HCT116 (cell line): ENCODE measurements at regions not wholly inside any gene's neighbourhood (a gene's known extent, or its start where the extent isn't known, plus 50 kb on each side); places are given as distances from the start of the nearest gene placed in this dataset.

ENCODE experiments used
- ATAC-seq: fragments of 200-7000 bp; cut with Tn5 transposase; 2 replicates; pipeline ENCODE4 v1.9.1; 2020; ENCODE audit warnings: mild to moderate bottlenecking, moderate library complexity
- BruUV-seq: library from RNA; stranded (reverse); fragments of 400-500 nt; replicated peaks from 2 replicates; lab custom pipeline; 2021; lab: Mats Ljungman, UMichigan
- CTCF ChIA-PET: fragments of 300-600 bp; sonication (Branson Sonifier 250); formaldehyde crosslinking; loops from one replicate; lab custom pipeline; 2021; ENCODE audit warnings: antibody characterized with exemption; lab: Charles Lee
- POLR2A ChIA-PET: fragments of 300-600, 350-600 bp; sonication (Branson Sonifier 250); formaldehyde crosslinking; loops from one replicate; lab custom pipeline; 2021; ENCODE audit warnings: antibody characterized with exemption; lab: Charles Lee
- RAD21 ChIA-PET, 2 experiments: fragments of 300-600 bp; sonication (Branson Sonifier 250); formaldehyde crosslinking; loops; one replicate each; lab custom pipeline; 2023; ENCODE audit warnings: low total read pairs in 2 of 2; ENCODE audit not compliant: uncharacterized antibody in 2 of 2, unreplicated experiment in 2 of 2, low non-redundant PET in 1 of 2; lab: Charles Lee
- DNase-seq: peaks from one replicate; pipeline ENCODE4 v3.0.0-alpha.2; 2010; ENCODE audit warnings: low read depth, low spot score
- H2AFZ ChIP-seq: fragments of 200-600 bp; shearing (Covaris generic), sonication (generic); 2 replicates; pipeline ENCODE4 v1.6.1; 2017; ENCODE audit warnings: low read depth, mixed run types, mixed read lengths, antibody characterized with exemption, low read length; ENCODE audit not compliant: poor library complexity, severe bottlenecking
- H3K27ac ChIP-seq: 2 replicates; pipeline ENCODE4 v1.5.1; 2012; ENCODE audit warnings: low read depth, low read length
- H3K27me3 ChIP-seq: fragments of 200-600 bp; sonication (generic); 2 replicates; pipeline ENCODE4 v1.6.1; 2016; ENCODE audit warnings: mixed run types, low read length, mixed read lengths; ENCODE audit not compliant: insufficient read depth
- H3K36me3 ChIP-seq, 2 experiments: fragments of 200-500 bp in 1 of 2; fragments of 200-600 bp in 1 of 2; sonication (Bioruptor generic) in 1 of 2; sonication (generic) in 1 of 2; 2 replicates each; pipeline versions ENCODE4 v1.5.1 to v1.6.1; 2014 to 2016; ENCODE audit warnings: low read length in 2 of 2, inconsistent platforms in 1 of 2, mixed read lengths in 1 of 2, mixed run types in 1 of 2; ENCODE audit not compliant: insufficient read depth in 2 of 2, control insufficient read depth in 1 of 2
- H3K4me1 ChIP-seq, 2 experiments: fragments of 200-600 bp in 1 of 2; sonication (generic) in 1 of 2; 2 replicates each; pipeline versions ENCODE4 v1.5.1 to v1.6.1; 2012 to 2017; ENCODE audit warnings: low read length in 2 of 2, inconsistent platforms in 1 of 2, mild to moderate bottlenecking in 1 of 2, mixed read lengths in 1 of 2, mixed run types in 1 of 2, moderate library complexity in 1 of 2; ENCODE audit not compliant: insufficient read depth in 2 of 2, control insufficient read depth in 1 of 2
- H3K4me2 ChIP-seq: fragments of 200-600 bp; sonication (generic); 2 replicates; pipeline ENCODE4 v1.6.1; 2017; ENCODE audit warnings: mixed run types, low read length, mixed read lengths
- H3K4me3 ChIP-seq, 2 experiments: fragments of 200-600 bp in 1 of 2; sonication (generic) in 1 of 2; replicated peaks in 1 of 2; 2 replicates each; pipeline ENCODE4 v1.5.1; 2011 to 2016; ENCODE audit warnings: low read length in 2 of 2, control low read depth in 1 of 2, low read depth in 1 of 2, mild to moderate bottlenecking in 1 of 2, mixed read lengths in 1 of 2, mixed run types in 1 of 2
- H3K79me2 ChIP-seq: fragments of 200-600 bp; sonication (generic); 2 replicates; pipeline ENCODE4 v1.6.1; 2017; ENCODE audit warnings: mild to moderate bottlenecking, mixed run types, low read length, moderate library complexity, mixed read lengths; ENCODE audit not compliant: insufficient read depth
- H3K9ac ChIP-seq: fragments of 200-600 bp; sonication (generic); 2 replicates; pipeline ENCODE4 v1.6.1; 2016; ENCODE audit warnings: low read length, mixed read lengths
- H3K9me2 ChIP-seq: fragments of 200-600 bp; sonication (generic), shearing (Covaris generic); 2 replicates; pipeline ENCODE4 v1.6.1; 2017; ENCODE audit warnings: mixed run types, mild to moderate bottlenecking, moderate library complexity; ENCODE audit not compliant: insufficient read depth
- H3K9me3 ChIP-seq, 2 experiments: fragments of 200-500 bp in 1 of 2; fragments of 200-600 bp in 1 of 2; sonication (Bioruptor generic) in 1 of 2; sonication (generic) in 1 of 2; 2 replicates each; pipeline ENCODE4 v1.6.1; 2014 to 2017; ENCODE audit warnings: low read length in 2 of 2, mixed read lengths in 2 of 2, inconsistent platforms in 1 of 2, low read depth in 1 of 2, mild to moderate bottlenecking in 1 of 2, mixed run types in 1 of 2, moderate library complexity in 1 of 2; ENCODE audit not compliant: control insufficient read depth in 1 of 2, insufficient read depth in 1 of 2
- H4K20me1 ChIP-seq: fragments of 200-600 bp; sonication (generic), shearing (Covaris generic); 2 replicates; pipeline ENCODE4 v1.6.1; 2017; ENCODE audit warnings: mixed run types, mild to moderate bottlenecking, moderate library complexity; ENCODE audit not compliant: insufficient read depth
- ATF3 ChIP-seq: IDR thresholded peaks from 2 replicates; pipeline ENCODE4 v1.6.1; 2012
- CTCF ChIP-seq, 3 experiments: fragments of 200-600 bp in 1 of 3; sonication (generic) in 1 of 3; IDR thresholded peaks in 2 of 3; conservative IDR thresholded peaks in 1 of 3; 2 replicates each; pipeline ENCODE4 v1.5.1; 2012 to 2017; ENCODE audit warnings: low read depth in 2 of 3, low read length in 2 of 3, antibody characterized with exemption in 1 of 3, borderline replicate concordance in 1 of 3, control low read depth in 1 of 3, mild to moderate bottlenecking in 1 of 3, mixed read lengths in 1 of 3, mixed run types in 1 of 3, moderate library complexity in 1 of 3; ENCODE audit not compliant: insufficient read depth in 1 of 3
- FOSL1 ChIP-seq: IDR thresholded peaks from 2 replicates; pipeline ENCODE4 v1.6.1; 2012; ENCODE audit warnings: low read depth
- POLR2A ChIP-seq: IDR thresholded peaks from 2 replicates; pipeline ENCODE4 v1.7.0; 2011; ENCODE audit warnings: borderline replicate concordance; ENCODE audit not compliant: insufficient read depth, insufficient read length; ENCODE audit errors: extremely low read depth
- RAD21 ChIP-seq: IDR thresholded peaks from 2 replicates; pipeline ENCODE4 v1.6.1; 2012; ENCODE audit warnings: low read depth, mild to moderate bottlenecking
- SIN3A ChIP-seq: IDR thresholded peaks from 2 replicates; pipeline ENCODE4 v1.6.1; 2012; ENCODE audit warnings: low read depth
- SRF ChIP-seq: IDR thresholded peaks from 2 replicates; pipeline ENCODE4 v1.6.1; 2012; ENCODE audit warnings: low read depth
- YY1 ChIP-seq: IDR thresholded peaks from 2 replicates; pipeline ENCODE4 v1.6.1; 2011; ENCODE audit warnings: low read length, low read depth, moderate library complexity, mild to moderate bottlenecking; ENCODE audit not compliant: insufficient replicate concordance; ENCODE audit errors: extremely low read depth
- ZBTB33 ChIP-seq: IDR thresholded peaks from 2 replicates; pipeline ENCODE4 v1.6.1; 2011; ENCODE audit warnings: mild to moderate bottlenecking, low read length, moderate library complexity; ENCODE audit not compliant: insufficient replicate concordance; ENCODE audit errors: extremely low read depth
- ZFX ChIP-seq: fragments of 450-650 bp; IDR thresholded peaks from 2 replicates; pipeline ENCODE4 v1.6.1; 2017
- ZNF274 ChIP-seq: fragments of 200-500 bp; sonication (Bioruptor generic); IDR thresholded peaks from 2 replicates; pipeline ENCODE4 v1.6.1; 2014; ENCODE audit warnings: mild to moderate bottlenecking, low read depth, low read length, inconsistent platforms
- intact Hi-C: fragments of 100-400 bp; cut with micrococcal nuclease; formaldehyde crosslinking; loops from 2 replicates; pipeline ENCODE4 v1.10.0; 2022
- TF ChIP-seq, protein P1 (sequence below): IDR thresholded peaks from 2 replicates; pipeline ENCODE4 v1.6.1; 2012

DNA sequence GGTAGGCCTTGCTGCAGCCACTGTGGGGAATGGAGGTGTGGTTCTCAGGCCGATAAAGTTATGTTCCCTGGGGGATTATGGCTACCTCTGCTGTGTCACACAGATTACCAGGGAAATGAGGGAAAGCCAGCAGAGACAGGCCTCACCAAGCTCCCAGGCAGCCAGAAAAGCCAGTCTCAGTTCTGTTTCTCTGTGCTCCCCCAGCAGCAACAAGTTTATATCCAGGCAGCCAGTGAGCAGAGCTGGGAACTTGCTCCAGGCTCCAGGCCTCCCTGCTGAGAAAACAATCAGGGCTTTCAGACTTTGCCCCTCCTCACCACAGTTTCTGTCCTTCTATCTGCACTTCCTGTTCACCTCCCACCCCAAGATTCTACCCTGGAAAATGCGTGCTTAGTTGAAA, 596.6 kb upstream of the GYPC start:
- no peak overlapping the region for H3K27ac ChIP-seq
- H3K36me3 ChIP-seq: no peaks in the 10 kb centered on the region
- peaks cover 3 to 28% of the 10 kb centered on the region in 2 experiments; a peak in 2 of 4 replicates for H3K9me3 ChIP-seq
- ATAC-seq: no peak
- no peaks in the 10 kb centered on the region for H3K9me2 ChIP-seq
- POLR2A ChIA-PET: no interaction called here
- no peak for TF ChIP-seq ATF3
- TF ChIP-seq POLR2A: no peak
- TF ChIP-seq, all 23 proteins: peak for 0
- H3K9ac ChIP-seq: no peak overlapping the region
- H3K4me3 ChIP-seq: no peak overlapping the region
- ChIA-PET CTCF (no interaction called here), RAD21 (no interaction called here)
- H3K4me1 ChIP-seq: no peaks in the 10 kb centered on the region
- DNase-seq: no peak
- H2AFZ ChIP-seq: no peak overlapping the region
- intact Hi-C loops: no loop called here
- no TSS peak for BruUV-seq
- H4K20me1 ChIP-seq: no peaks in the 10 kb centered on the region
- no peak overlapping the region for H3K4me2 ChIP-seq
- no peaks in the 10 kb centered on the region for H3K79me2 ChIP-seq
- H3K27me3 ChIP-seq: no peaks in the 10 kb centered on the region

DNA sequence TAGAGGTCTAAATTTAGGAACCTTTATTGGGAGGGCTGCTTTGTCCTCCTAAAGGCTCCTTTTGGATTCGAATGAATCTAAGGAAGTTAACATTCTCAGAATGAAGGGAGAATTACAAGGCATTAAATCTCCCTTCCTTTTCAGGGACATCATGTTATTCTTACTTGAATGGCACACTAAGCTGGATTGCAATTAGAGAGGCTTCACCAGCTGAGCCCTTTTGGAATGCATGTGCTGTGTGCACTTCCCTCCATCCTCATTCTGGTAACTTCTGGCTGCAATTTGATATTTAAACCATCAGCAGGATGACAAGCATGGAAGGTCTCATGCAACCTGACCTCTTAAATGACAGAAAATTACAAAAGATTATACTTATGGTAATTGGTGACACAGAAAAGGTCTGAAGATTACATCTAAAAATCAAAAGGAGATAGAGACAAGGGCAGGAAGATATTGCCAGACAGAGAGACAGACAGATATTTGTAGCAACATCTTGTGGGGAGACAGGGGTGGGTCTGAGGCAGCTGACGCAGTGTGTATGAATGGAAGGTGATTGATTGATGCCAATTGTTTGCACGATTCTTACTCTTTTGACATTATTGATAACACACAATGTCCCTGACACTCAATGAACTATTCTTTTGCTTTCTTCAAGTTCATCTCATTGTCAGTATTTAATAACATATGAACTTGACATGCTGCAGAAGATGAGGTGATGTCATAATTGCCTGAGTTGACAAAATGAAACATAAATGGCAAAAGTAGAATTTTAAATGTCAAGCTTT, 570.8 kb upstream of the GYPC start:
- BruUV-seq: no TSS peak
- ATAC-seq (no peak), DNase-seq (no peak)
- intact Hi-C loops: no loop called here
- no peak overlapping the region for H3K4me3 ChIP-seq
- H3K36me3 ChIP-seq: no peaks in the 10 kb centered on the region
- ChIA-PET RAD21 (no interaction called here), POLR2A (no interaction called here), CTCF (no interaction called here)
- no peak overlapping the region for H3K9ac ChIP-seq
- no peaks in the 10 kb centered on the region for H4K20me1 ChIP-seq
- H3K9me2 ChIP-seq: no peaks in the 10 kb centered on the region
- no peak overlapping the region for H3K27ac ChIP-seq
- H2AFZ ChIP-seq: no peak overlapping the region
- H3K79me2 ChIP-seq: no peaks in the 10 kb centered on the region
- H3K9me3 ChIP-seq: peaks cover 9 to 12% of the 10 kb centered on the region in 2 experiments; a peak in 2 of 4 replicates
- no peaks in the 10 kb centered on the region for H3K27me3 ChIP-seq
- no peak overlapping the region for H3K4me2 ChIP-seq
- no peaks in the 10 kb centered on the region for H3K4me1 ChIP-seq
- TF ChIP-seq ZBTB33 (no peak), ZNF274 (no peak), CTCF (IDR thresholded peaks at IDR 0.05 in 2 of 3, conservative IDR thresholded peaks at IDR 0.05 in 1 of 3; ENCODE audit: borderline replicate concordance in 1 of 3, insufficient read depth in 1 of 3, low read depth in 2 of 3, low read length in 2 of 3) (no peak), FOSL1 (no peak), YY1 (no peak), SIN3A (no peak), SRF (no peak), RAD21 (no peak), ZFX (no peak)
- TF ChIP-seq, protein P1, sequence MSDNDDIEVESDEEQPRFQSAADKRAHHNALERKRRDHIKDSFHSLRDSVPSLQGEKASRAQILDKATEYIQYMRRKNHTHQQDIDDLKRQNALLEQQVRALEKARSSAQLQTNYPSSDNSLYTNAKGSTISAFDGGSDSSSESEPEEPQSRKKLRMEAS: no peak
